ENCODE measurements at regions not wholly inside any gene's neighbourhood (a gene's known extent, or its start where the extent isn't known, plus 50 kb on each side); places are given as distances from the start of the nearest gene placed in this dataset.

- ATAC-seq (ENCODE audit: low read depth) (no peak), DNase-seq (no peak)
- Histone ChIP-seq H3K23ac (ENCODE audit: low read depth, low read length) (no peak overlapping the region), H2BK20ac (ENCODE audit: low read depth, low read length) (no peak overlapping the region), H2AK5ac (ENCODE audit: low read depth, low read length) (no peak overlapping the region), H3K79me1 (ENCODE audit: low read depth in 1 of 2, low read length in 2 of 2) (no peaks in the 10 kb centered on the region), H3K27ac (ENCODE audit: insufficient read depth, low read length) (no peak overlapping the region), H3K36me3 (ENCODE audit: control insufficient read depth, insufficient read depth, low read length) (no peaks in the 10 kb centered on the region), H3K56ac (ENCODE audit: extremely low read depth, insufficient read depth, low read length) (no peak overlapping the region), H2BK15ac (ENCODE audit: low read depth, low read length) (no peak overlapping the region), H3K4me1 (ENCODE audit: control insufficient read depth, insufficient read depth, low read length) (no peaks in the 10 kb centered on the region), H2BK120ac (ENCODE audit: low read depth, low read length) (no peak overlapping the region), H4K8ac (ENCODE audit: low read depth in 2 of 2, low read length in 2 of 2) (no peak overlapping the region), H3K9me1 (ENCODE audit: insufficient read depth, low read length) (no peaks in the 10 kb centered on the region), H4K20me1 (ENCODE audit: insufficient read depth, low read length) (no peaks in the 10 kb centered on the region), H2AFZ (replicated peaks; ENCODE audit: low read length, poor library complexity) (no peak overlapping the region), H2AK9ac (replicated peaks; ENCODE audit: low read depth, low read length, poor library complexity) (no peak overlapping the region), H3K4ac (ENCODE audit: low read depth, low read length) (no peak overlapping the region), H3K9me3 (ENCODE audit: control insufficient read depth, insufficient read depth, low read length) (no peaks in the 10 kb centered on the region), H3K4me3 (ENCODE audit: insufficient read depth, low read depth, low read length) (no peak overlapping the region), H3K18ac (ENCODE audit: low read depth, low read length) (no peak overlapping the region), H4K91ac (ENCODE audit: insufficient read depth, low read depth, low read length) (no peak overlapping the region), H3K27me3 (ENCODE audit: control insufficient read depth, insufficient read depth, low read length) (no peaks in the 10 kb centered on the region; the same call in 1 of the 2 replicates), H2BK5ac (ENCODE audit: low read depth, low read length, poor library complexity, severe bottlenecking) (no peak overlapping the region), H4K5ac (ENCODE audit: low read depth, low read length) (no peak overlapping the region), H3K9ac (ENCODE audit: low read depth, low read length) (no peak overlapping the region), H3K4me2 (ENCODE audit: low read depth, low read length) (no peak overlapping the region), H3K14ac (replicated peaks; ENCODE audit: low read depth, low read length) (no peak overlapping the region)
- no TSS peak for BruUV-seq (replicated peaks)
- CTCF ChIA-PET: no interaction called here
- POLR2A ChIA-PET (ENCODE audit: unreplicated experiment): no interaction called here
- WGBS, 2 experiments (ENCODE audit: extremely low coverage in 2 of 2, insufficient read length in 1 of 2): no CpG with 5 or more reads among the region's 1 CpG
- intact Hi-C loops (cut with micrococcal nuclease) (no loop called here), dilution Hi-C loops (cut with HindIII; ENCODE audit: low sequenced_read_pairs, unreplicated experiment) (no loop called here), in situ Hi-C loops (cut with MboI; ENCODE audit: low sequenced_read_pairs) (no loop called here)
- TF ChIP-seq POLR2A (IDR thresholded peaks at IDR 0.05; ENCODE audit: low read depth, low read length): no peak
- no peak for TF ChIP-seq RCOR1 (IDR thresholded peaks at IDR 0.05; ENCODE audit: insufficient replicate concordance, low read length)
- no peak for TF ChIP-seq CEBPB (IDR thresholded peaks at IDR 0.05; ENCODE audit: low read depth, low read length)
- no peak for TF ChIP-seq RAD21 (IDR thresholded peaks at IDR 0.05; ENCODE audit: low read length)
- no peak for TF ChIP-seq ELK1 (IDR thresholded peaks at IDR 0.05; ENCODE audit: borderline replicate concordance, low read depth, low read length)
- TF ChIP-seq USF2 (IDR thresholded peaks at IDR 0.05; ENCODE audit: low read depth, low read length): no peak
- no peak for TF ChIP-seq NFE2L2 (IDR thresholded peaks at IDR 0.05; ENCODE audit: low read depth, low read length)
- no peak for TF ChIP-seq BHLHE40 (IDR thresholded peaks at IDR 0.05; ENCODE audit: low read depth, low read length)
- TF ChIP-seq RFX5 (IDR thresholded peaks at IDR 0.05; ENCODE audit: low read depth, low read length): no peak
- TF ChIP-seq SMC3 (IDR thresholded peaks at IDR 0.05; ENCODE audit: low read depth, low read length): no peak
- TF ChIP-seq MAFK (IDR thresholded peaks at IDR 0.05; ENCODE audit: low read depth, low read length): no peak
- TF ChIP-seq MAZ (IDR thresholded peaks at IDR 0.05; ENCODE audit: borderline replicate concordance, low read depth, low read length): no peak
- TF ChIP-seq CHD1 (IDR thresholded peaks at IDR 0.05; ENCODE audit: low read depth, low read length): no peak
- TF ChIP-seq FOS (IDR thresholded peaks at IDR 0.05; ENCODE audit: low read depth, low read length): no peak
- no peak for TF ChIP-seq CTCF (conservative IDR thresholded peaks at IDR 0.05; ENCODE audit: low read depth, low read length)
- TF ChIP-seq MXI1 (IDR thresholded peaks at IDR 0.05; ENCODE audit: borderline replicate concordance, low read depth, low read length): no peak
Measured at GRCh38 chr1:213345621-213346020, 294.6 kb downstream of the RPS6KC1 start.

Measured in IMR-90 (cell line).